ENCODE measurements at regions not wholly inside any gene's neighbourhood (a gene's known extent, or its start where the extent isn't known, plus 50 kb on each side); places are given as distances from the start of the nearest gene placed in this dataset.
"Not testable (repeated sequence)": the region's sequence is repeated elsewhere in the genome, so short reads cannot be mapped to it uniquely, and the experiment has no call there.

- peak in 2 of 4 donors; percentile 32 to 39 for DNase-seq (ENCODE audit: low read depth in 4 of 4, low spot score in 2 of 4)
Measured at GRCh38 chr14:54010981-54011380, 54.4 kb upstream of the BMP4 start.

GRCh38 chr14:54023027-54023426 is 66.4 kb upstream of the BMP4 start:
- no peak for DNase-seq (ENCODE audit: low read depth in 4 of 4, low spot score in 2 of 4)

DNA sequence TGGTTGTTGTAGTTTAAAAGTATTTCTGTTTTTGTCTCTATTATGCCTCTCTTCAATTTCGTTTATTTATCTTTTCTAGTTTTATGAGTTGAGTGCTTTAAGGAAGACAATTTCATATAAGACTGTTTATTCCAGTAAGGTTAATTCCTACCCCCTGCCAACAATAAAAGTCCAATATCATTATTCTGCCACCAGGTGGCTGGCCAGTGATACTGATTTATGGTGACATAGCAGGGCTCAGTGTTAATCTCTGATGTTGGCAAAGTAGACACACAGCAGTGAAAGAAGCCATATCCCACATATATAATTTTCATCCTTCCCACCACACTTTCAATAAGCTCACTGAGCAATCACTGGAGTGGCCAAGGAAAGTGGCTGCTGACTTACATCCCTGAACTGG is 69.0 kb upstream of the BMP4 start:
- no peak for DNase-seq (ENCODE audit: low read depth in 4 of 4, low spot score in 2 of 4)

GRCh38 chr14:54026671-54027070 is 70.0 kb upstream of the BMP4 start:
- no peak for DNase-seq (ENCODE audit: low read depth in 4 of 4, low spot score in 2 of 4)

GRCh38 chr14:54030996-54031395 is 74.4 kb upstream of the BMP4 start:
- DNase-seq (ENCODE audit: low read depth in 4 of 4, low spot score in 2 of 4) = not testable (repeated sequence)

DNA sequence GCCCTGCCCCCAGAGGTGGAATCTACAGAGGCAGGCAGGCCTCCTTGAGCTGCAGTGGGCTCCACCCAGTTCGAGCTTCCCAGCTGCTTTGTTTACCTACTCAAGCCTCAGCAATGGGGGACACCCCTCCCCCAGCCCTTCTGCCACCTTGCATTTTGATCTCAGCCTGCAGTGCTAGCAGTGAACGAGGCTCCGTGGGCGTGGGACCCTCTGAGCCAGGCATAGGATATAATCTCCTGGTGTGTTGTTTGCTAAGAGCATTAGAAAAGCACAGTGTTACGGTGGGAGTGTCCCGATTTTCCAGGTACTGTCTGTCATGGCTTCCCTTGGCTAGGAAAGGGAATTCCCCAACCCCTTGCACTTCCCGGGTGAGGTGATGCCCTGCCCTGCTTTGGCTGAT is 76.7 kb upstream of the BMP4 start:
- DNase-seq (ENCODE audit: low read depth in 4 of 4, low spot score in 2 of 4) = not testable (repeated sequence)

DNA sequence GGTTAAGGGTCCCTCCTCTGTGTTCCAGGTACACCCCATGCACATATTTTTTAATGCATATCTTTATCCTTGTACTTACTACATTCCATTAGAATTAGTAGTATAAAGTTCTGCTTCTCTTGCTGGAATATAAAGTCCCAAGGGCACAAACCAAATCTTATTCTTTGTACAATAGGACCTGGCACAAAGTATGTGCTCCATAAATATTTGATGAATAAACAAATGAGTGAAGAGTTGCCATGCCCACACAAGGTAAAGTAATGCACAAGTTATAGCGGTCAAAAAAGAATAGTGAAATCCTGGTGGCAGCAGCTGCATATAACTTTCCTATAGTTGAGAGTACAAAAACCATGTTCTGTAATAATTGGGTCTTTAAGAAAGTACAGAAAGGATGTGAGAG is 82.1 kb upstream of the BMP4 start:
- no peak for DNase-seq (ENCODE audit: low read depth in 4 of 4, low spot score in 2 of 4)

GRCh38 chr14:54039311-54039710 is 82.7 kb upstream of the BMP4 start:
- no peak for DNase-seq (ENCODE audit: low read depth in 4 of 4, low spot score in 2 of 4)

GRCh38 chr14:54040846-54041245 is 84.2 kb upstream of the BMP4 start:
- no peak for DNase-seq (ENCODE audit: low read depth in 4 of 4, low spot score in 2 of 4)

GRCh38 chr14:54046250-54046649 is 89.6 kb upstream of the BMP4 start:
- no peak for DNase-seq (ENCODE audit: low read depth in 4 of 4, low spot score in 2 of 4)

DNA sequence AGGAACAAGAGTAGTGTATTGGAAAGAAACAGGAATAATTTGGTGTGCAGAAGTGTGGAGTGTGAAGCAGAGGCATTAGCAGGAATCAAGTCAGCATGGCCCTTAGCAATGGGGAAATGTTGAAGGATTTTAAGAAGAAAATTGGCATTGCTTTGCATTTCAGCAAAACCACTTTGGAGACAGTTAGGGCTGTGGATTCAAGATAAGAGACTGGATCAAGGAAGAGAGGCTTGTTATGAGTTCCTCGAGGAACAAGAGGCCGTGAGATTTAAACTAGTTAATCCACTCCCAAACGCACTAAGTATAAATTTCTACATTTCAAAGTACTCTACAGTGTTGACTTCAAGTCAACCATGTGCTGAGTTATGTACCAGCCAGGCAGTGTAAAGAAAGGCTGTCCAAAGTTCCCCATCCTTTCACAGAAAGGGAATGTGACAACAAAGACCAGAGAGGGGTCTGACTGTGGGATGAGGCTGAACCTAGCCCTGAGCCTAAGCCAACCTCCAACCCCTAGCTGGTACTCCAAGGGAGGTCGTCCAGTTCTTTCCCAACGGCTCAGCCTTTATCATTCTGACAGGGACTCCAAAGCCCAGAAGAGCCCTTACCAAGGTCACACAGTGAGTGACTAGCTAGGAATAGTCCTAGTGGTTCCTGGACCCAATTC is 91.2 kb upstream of the BMP4 start:
- DNase-seq (ENCODE audit: low read depth in 4 of 4, low spot score in 2 of 4) = no peak

DNA sequence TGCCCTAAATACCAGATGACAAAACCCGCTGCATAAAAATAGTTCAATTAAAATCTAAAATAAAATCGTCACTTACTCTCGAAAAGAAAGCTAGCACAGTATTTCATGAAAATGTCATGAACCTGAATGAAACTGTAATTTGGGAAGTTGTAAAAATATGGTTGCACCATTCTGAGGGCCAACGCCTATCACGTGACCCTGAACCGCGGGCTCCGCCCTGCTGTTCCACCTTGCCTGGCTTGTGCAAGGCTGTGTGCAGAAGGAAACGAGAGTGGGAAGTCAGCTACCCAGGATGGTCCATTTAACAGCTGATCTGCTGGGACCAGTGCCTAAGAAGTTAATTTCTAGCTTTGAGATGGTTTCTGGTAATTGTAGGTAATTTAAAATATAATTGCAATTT is 91.7 kb upstream of the BMP4 start:
- DNase-seq (ENCODE audit: low read depth in 4 of 4, low spot score in 2 of 4) = no peak

DNA sequence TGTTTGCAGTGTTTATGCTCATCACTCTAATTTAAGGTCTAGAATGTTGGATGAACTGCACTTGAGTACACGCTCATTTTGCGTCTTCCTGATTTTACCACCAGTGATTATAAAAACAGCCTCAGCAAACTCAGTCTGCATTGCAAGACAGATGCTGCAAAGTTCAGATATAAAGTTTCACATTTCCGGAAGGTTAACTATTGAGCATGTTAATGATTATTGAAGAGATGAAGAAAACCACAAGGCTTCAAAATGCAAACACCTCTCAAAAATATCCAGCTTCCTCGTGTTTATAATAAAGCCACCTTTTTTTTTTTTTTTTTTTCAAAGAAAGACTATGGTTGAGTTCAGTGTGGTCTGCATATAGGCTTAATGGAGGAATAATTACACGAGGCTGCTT is 92.1 kb upstream of the BMP4 start:
- DNase-seq (ENCODE audit: low read depth in 4 of 4, low spot score in 2 of 4) = no peak

DNA sequence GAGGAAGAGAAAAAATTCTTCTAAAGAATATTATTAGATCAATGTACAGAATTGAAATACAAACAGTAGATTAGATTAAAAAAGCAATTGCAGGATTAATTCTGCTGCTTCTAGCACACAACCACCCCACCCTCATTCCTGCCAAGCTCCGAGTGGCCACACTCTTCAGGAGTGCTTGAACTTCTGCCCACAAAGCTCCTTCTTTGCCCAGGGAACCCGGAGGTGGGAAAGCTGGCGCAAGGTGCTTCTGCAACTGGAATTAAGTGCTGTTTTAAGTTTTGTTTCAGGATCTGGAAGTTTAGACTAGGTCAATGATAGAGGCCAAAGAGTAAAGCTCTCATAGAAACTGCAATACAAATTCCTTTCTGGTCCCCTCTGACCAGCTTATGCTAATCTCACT is 94.1 kb upstream of the BMP4 start:
- DNase-seq (ENCODE audit: low read depth in 4 of 4, low spot score in 2 of 4) = no peak

DNA sequence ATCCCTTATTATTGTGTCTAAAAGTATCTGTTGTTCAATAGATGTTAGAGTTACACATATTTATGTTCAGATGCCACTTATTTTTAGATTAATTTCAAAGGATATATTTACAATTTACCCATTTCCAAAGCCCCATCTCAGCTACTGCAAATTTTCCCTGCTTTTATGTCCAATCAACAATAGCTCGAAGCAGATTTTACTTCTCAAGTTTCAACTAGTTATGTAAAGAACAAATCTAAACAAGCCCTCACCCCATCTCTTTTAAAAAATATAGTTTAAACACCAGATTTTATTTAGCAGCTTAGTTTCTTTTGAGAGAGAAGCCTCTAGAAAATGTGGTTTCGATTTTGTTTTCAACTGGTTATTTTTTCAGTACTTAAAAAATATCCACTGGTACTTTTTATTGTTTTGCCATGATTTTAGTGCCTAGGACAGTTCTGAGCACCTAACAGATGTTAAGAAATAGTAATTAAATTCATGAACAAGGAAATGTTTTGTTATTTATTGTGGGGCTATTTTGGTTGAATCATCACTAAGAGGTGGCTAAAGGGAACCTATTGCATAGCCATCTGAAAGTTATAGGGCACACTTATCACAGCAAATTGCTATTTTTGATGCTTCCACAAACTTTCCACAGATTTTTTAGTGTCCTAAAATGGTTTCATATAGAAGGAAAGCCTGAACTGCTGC is 96.2 kb upstream of the BMP4 start:
- DNase-seq (ENCODE audit: low read depth in 4 of 4, low spot score in 2 of 4) = no peak

GRCh38 chr14:54053386-54053745 is 96.7 kb upstream of the BMP4 start:
- no peak for DNase-seq (ENCODE audit: low read depth in 4 of 4, low spot score in 2 of 4)

DNA sequence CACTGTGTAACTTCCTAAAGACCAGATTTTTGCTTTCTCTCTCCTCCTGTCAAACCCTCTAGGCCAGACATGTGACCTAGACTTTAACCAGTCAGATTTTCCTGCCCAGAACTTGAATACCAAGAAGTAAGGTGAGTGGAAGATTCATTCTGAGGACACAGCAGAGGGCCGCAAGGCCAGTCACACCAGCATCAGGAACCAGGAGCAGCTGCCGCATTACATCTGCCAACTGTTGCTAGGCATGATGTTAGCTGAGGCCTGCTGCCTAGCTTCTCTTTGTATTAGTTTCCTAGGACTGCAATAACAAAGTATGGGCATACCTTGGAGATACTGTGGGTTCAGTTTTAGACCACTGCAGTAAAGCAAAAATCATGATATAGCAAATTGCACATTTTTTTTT is 101.9 kb upstream of the BMP4 start:
- no peak for DNase-seq (ENCODE audit: low read depth in 4 of 4, low spot score in 2 of 4)

- no peak for DNase-seq (ENCODE audit: low read depth in 4 of 4, low spot score in 2 of 4)
Measured at GRCh38 chr14:54083549-54084239, 127.1 kb upstream of the BMP4 start.

- DNase-seq (ENCODE audit: low read depth in 4 of 4, low spot score in 2 of 4) = no peak
Measured at GRCh38 chr14:54085232-54085761, 128.7 kb upstream of the BMP4 start.

GRCh38 chr14:54085841-54086240 is 129.2 kb upstream of the BMP4 start:
- no peak for DNase-seq (ENCODE audit: low read depth in 4 of 4, low spot score in 2 of 4)

- peak in 2 of 4 donors; percentile 44 to 55 for DNase-seq (ENCODE audit: low read depth in 4 of 4, low spot score in 2 of 4)
Measured at GRCh38 chr14:54086767-54087166, 130.1 kb upstream of the BMP4 start.

DNA sequence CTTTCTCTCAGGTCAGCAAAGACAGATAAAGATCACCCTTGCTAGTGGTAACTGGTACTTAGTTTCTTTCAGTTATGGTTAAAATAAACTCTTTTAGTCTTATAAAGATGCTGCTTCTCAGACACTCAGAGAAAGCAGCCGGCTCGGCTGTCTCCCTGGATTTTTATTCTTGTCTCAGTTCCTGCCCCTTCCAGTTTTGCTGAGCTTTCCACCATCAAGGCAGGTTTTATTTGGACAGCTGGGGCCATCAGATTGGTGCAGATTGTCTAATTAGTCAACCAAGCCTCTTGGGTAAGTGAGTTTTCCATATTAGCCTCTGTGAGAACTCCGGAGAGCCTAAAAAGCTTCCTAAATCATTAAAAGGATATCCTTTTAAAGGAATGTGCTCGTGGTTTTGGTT is 130.8 kb upstream of the BMP4 start:
- DNase-seq (ENCODE audit: low read depth in 4 of 4, low spot score in 2 of 4) = no peak

All from left renal cortex interstitium (tissue), 4 donors.